HL-60 (cell line): ENCODE measurements at regions not wholly inside any gene's neighbourhood (a gene's known extent, or its start where the extent isn't known, plus 50 kb on each side); places are given as distances from the start of the nearest gene placed in this dataset.

ENCODE experiments used
- POLR2AphosphoS5 ChIP-seq: IDR thresholded peaks from 2 replicates; pipeline ENCODE4 v1.6.1; 2012; ENCODE audit warnings: low read depth
- TF ChIP-seq, protein P1 (sequence below): IDR thresholded peaks from one replicate; pipeline ENCODE4 v1.5.1; 2011; ENCODE audit warnings: low read length, control low read depth, inconsistent platforms; ENCODE audit not compliant: insufficient read depth

DNA sequence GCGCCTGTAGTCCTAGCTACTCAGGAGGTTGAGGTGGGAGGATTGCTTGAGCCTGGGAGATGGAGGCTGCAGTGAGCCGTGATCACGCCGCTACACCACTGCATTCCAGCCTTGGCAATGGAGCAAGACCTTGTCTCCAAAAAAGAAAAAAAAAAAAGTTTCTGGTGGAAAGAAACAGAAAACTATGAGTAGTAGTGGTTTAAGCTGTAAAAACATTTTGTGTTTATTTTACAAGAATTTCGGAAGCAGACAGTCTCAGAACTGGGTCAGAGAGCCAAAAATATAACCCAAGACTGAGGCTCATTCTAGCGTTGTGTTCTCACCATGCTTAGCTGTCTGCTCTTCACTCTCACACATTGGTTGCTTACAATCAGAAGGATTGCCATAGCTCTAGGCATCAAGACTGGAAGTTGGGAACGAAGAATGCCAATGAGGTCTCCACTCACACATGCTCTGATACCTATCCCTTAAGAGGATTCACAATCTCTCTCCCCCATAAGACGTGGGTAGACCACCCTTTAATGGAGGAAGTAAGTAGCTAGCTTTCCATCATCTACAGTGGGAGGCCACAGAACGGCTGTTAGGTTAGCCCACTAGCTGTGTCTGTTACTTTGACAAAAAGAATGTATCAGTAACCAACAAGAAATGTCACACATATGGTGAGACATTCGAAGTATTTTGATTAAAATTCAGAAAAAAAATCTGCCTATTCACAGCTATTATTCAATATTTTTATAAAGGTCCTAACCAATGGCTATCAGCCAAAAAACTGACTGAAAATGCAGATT lies 117.6 kb upstream of the RASSF8 start:
- TF ChIP-seq, protein P1, sequence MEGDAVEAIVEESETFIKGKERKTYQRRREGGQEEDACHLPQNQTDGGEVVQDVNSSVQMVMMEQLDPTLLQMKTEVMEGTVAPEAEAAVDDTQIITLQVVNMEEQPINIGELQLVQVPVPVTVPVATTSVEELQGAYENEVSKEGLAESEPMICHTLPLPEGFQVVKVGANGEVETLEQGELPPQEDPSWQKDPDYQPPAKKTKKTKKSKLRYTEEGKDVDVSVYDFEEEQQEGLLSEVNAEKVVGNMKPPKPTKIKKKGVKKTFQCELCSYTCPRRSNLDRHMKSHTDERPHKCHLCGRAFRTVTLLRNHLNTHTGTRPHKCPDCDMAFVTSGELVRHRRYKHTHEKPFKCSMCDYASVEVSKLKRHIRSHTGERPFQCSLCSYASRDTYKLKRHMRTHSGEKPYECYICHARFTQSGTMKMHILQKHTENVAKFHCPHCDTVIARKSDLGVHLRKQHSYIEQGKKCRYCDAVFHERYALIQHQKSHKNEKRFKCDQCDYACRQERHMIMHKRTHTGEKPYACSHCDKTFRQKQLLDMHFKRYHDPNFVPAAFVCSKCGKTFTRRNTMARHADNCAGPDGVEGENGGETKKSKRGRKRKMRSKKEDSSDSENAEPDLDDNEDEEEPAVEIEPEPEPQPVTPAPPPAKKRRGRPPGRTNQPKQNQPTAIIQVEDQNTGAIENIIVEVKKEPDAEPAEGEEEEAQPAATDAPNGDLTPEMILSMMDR: no peak
- TF ChIP-seq POLR2AphosphoS5: no peak
